ENCODE measurements at regions not wholly inside any gene's neighbourhood (a gene's known extent, or its start where the extent isn't known, plus 50 kb on each side); places are given as distances from the start of the nearest gene placed in this dataset.
A peak's percentile ranks its signal among the peaks of the same experiment; 100 is the strongest.

DNA sequence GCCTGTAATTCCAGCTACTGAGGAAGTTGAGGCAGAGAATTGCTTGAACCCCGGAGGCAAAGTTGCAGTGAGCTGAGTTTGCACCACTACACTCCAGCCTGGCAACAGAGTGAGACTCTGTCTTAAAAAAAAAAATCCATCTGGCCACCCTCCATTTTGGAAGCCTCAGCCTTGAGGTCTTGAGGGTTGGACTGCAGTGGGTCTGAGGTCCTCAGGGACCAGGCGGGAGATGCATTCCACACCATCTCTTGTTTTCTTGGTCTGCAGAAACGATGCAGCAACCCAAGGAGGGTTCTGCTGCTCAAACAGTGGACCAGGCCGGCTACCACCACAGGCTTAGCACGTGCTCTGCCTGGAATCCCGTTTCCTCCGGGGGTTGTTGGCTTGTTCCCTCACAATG, 299.3 kb downstream of the FGF9 start:
- in situ Hi-C loops (cut with MboI; ENCODE audit: low sequenced_read_pairs): loop anchor here (25.0 kb wide), 1 partner anchor 1342 kb away; no protein-coding TSS in a partner anchor
- TF ChIP-seq FOS (IDR thresholded peaks at IDR 0.05; ENCODE audit: low read depth, low read length): no peak
- TF ChIP-seq, protein P1, sequence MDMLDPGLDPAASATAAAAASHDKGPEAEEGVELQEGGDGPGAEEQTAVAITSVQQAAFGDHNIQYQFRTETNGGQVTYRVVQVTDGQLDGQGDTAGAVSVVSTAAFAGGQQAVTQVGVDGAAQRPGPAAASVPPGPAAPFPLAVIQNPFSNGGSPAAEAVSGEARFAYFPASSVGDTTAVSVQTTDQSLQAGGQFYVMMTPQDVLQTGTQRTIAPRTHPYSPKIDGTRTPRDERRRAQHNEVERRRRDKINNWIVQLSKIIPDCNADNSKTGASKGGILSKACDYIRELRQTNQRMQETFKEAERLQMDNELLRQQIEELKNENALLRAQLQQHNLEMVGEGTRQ (IDR thresholded peaks at IDR 0.05; ENCODE audit: low read depth, low read length): no peak
- no peak for TF ChIP-seq CEBPB (IDR thresholded peaks at IDR 0.05; ENCODE audit: low read depth, low read length)
- TF ChIP-seq SMC3 (IDR thresholded peaks at IDR 0.05; ENCODE audit: low read depth, low read length): no peak
- TF ChIP-seq MAFK (IDR thresholded peaks at IDR 0.05; ENCODE audit: low read depth, low read length): no peak
- no peak for TF ChIP-seq MXI1 (IDR thresholded peaks at IDR 0.05; ENCODE audit: borderline replicate concordance, low read depth, low read length)
- TF ChIP-seq, protein P2, sequence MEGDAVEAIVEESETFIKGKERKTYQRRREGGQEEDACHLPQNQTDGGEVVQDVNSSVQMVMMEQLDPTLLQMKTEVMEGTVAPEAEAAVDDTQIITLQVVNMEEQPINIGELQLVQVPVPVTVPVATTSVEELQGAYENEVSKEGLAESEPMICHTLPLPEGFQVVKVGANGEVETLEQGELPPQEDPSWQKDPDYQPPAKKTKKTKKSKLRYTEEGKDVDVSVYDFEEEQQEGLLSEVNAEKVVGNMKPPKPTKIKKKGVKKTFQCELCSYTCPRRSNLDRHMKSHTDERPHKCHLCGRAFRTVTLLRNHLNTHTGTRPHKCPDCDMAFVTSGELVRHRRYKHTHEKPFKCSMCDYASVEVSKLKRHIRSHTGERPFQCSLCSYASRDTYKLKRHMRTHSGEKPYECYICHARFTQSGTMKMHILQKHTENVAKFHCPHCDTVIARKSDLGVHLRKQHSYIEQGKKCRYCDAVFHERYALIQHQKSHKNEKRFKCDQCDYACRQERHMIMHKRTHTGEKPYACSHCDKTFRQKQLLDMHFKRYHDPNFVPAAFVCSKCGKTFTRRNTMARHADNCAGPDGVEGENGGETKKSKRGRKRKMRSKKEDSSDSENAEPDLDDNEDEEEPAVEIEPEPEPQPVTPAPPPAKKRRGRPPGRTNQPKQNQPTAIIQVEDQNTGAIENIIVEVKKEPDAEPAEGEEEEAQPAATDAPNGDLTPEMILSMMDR (conservative IDR thresholded peaks at IDR 0.05; ENCODE audit: low read depth, low read length): no peak
- TF ChIP-seq, protein P3, sequence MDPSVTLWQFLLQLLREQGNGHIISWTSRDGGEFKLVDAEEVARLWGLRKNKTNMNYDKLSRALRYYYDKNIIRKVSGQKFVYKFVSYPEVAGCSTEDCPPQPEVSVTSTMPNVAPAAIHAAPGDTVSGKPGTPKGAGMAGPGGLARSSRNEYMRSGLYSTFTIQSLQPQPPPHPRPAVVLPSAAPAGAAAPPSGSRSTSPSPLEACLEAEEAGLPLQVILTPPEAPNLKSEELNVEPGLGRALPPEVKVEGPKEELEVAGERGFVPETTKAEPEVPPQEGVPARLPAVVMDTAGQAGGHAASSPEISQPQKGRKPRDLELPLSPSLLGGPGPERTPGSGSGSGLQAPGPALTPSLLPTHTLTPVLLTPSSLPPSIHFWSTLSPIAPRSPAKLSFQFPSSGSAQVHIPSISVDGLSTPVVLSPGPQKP (IDR thresholded peaks at IDR 0.05; ENCODE audit: borderline replicate concordance, low read depth, low read length): no peak
- no peak for TF ChIP-seq MAZ (IDR thresholded peaks at IDR 0.05; ENCODE audit: borderline replicate concordance, low read depth, low read length)
- intact Hi-C loops (cut with micrococcal nuclease): loop anchor here (5.0 to 10.0 kb wide), 4 partner anchors 122 to 298 kb away; partner anchors contain the start of gene FGF9
- DNase-seq (no peak), ATAC-seq (ENCODE audit: low read depth) (no peak)
- Histone ChIP-seq H3K4me3 (ENCODE audit: insufficient read depth, low read depth, low read length) (no peak overlapping the region), H4K20me1 (ENCODE audit: insufficient read depth, low read length) (no peaks in the 10 kb centered on the region), H3K36me3 (ENCODE audit: control insufficient read depth, insufficient read depth, low read length) (no peaks in the 10 kb centered on the region), H4K91ac (ENCODE audit: insufficient read depth, low read depth, low read length) (peak overlapping the region; percentile 99), H2BK15ac (ENCODE audit: low read depth, low read length) (peak overlapping the region; percentile 99; the same call in 2 of the 3 replicates), H3K9ac (ENCODE audit: low read depth, low read length) (no peak overlapping the region), H2BK5ac (ENCODE audit: low read depth, low read length, poor library complexity, severe bottlenecking) (peak overlapping the region; percentile 99), H3K79me1 (ENCODE audit: low read depth in 1 of 2, low read length in 2 of 2) (peaks cover 0 to 15% of the 10 kb centered on the region in 2 experiments; a peak in 1 of 4 replicates), H2AK9ac (replicated peaks; ENCODE audit: low read depth, low read length, poor library complexity) (peak overlapping the region; percentile 18), H4K8ac (ENCODE audit: low read depth in 2 of 2, low read length in 2 of 2) (peak overlapping the region; percentile 90 to 100; a peak in 3 of 4 replicates), H3K23ac (ENCODE audit: low read depth, low read length) (peak overlapping the region; percentile 89; the same call in 1 of the 2 replicates), H3K9me3 (ENCODE audit: control insufficient read depth, insufficient read depth, low read length) (no peaks in the 10 kb centered on the region), H3K4ac (ENCODE audit: low read depth, low read length) (peak overlapping the region; percentile 100), H2AK5ac (ENCODE audit: low read depth, low read length) (peak overlapping the region; percentile 100), H3K56ac (ENCODE audit: extremely low read depth, insufficient read depth, low read length) (no peak overlapping the region), H3K27ac (ENCODE audit: insufficient read depth, low read length) (peak overlapping the region; percentile 26; the same call in 1 of the 2 replicates), H3K18ac (ENCODE audit: low read depth, low read length) (peak overlapping the region; percentile 98), H2AFZ (replicated peaks; ENCODE audit: low read length, poor library complexity) (peak overlapping the region; percentile 67), H3K27me3 (ENCODE audit: control insufficient read depth, insufficient read depth, low read length) (no peaks in the 10 kb centered on the region), H3K4me1 (ENCODE audit: control insufficient read depth, insufficient read depth, low read length) (peaks cover 24% of the 10 kb centered on the region), H3K9me1 (ENCODE audit: insufficient read depth, low read length) (peaks cover 26% of the 10 kb centered on the region), H2BK20ac (ENCODE audit: low read depth, low read length) (peak overlapping the region; percentile 100), H2BK120ac (ENCODE audit: low read depth, low read length) (peak overlapping the region; percentile 100), H3K4me2 (ENCODE audit: low read depth, low read length) (no peak overlapping the region), H4K5ac (ENCODE audit: low read depth, low read length) (peak overlapping the region; percentile 99), H3K14ac (replicated peaks; ENCODE audit: low read depth, low read length) (peak overlapping the region; percentile 99; the same call in 1 of the 2 replicates)
- ChIA-PET POLR2A (ENCODE audit: unreplicated experiment) (no interaction called here), CTCF (interaction anchor here (0.6 kb wide), 1 partner anchor 244 kb away, joined by 3 read pairs; no protein-coding TSS in a partner anchor)
- WGBS, 2 experiments (ENCODE audit: extremely low coverage in 2 of 2, insufficient read length in 1 of 2): 100% methylated on average over 1 of the region's 7 CpGs; no CpG with 5 or more reads in 1 of the 2 experiments
- dilution Hi-C loops (cut with HindIII; ENCODE audit: low sequenced_read_pairs, unreplicated experiment): no loop called here
- BruUV-seq (replicated peaks): no TSS peak
